ENCODE measurements at regions not wholly inside any gene's neighbourhood (a gene's known extent, or its start where the extent isn't known, plus 50 kb on each side); places are given as distances from the start of the nearest gene placed in this dataset.
"Not testable (repeated sequence)": the region's sequence is repeated elsewhere in the genome, so short reads cannot be mapped to it uniquely, and the experiment has no call there.

DNA sequence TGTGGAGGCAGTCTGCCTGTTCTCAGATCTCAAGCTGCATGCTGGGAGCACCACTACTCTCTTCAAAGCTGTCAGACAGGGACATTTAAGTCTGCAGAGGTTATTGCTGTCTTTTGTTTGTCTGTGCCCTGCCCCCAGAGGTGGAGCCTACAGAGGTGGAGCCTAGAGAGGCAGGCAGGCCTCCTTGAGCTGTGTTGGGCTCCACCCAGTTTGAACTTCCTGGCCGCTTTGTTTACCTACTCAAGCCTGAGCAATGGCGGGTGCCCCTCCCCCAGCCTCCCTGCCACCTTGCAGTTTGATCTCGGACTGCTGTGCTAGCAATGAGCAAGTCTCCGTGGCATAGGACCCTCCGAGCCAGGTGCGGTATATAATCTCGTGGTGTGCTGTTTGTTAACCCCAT is 64.9 kb upstream of the PARP8 start:
- WGBS, 10 experiments: 60 to 100% (median 61%) methylated on average over 1 to 4 of the region's 7 CpGs; no CpG with 5 or more reads in 7 of the 10 experiments
- in situ Hi-C loops (cut with MboI; ENCODE audit: low pct_unique_long_range_greater_than_20kb in 2 of 9, low sequenced_read_pairs in 9 of 9, unreplicated experiment in 9 of 9); ATAC-seq (replicated peaks in 6 of 8): not testable (repeated sequence)

DNA sequence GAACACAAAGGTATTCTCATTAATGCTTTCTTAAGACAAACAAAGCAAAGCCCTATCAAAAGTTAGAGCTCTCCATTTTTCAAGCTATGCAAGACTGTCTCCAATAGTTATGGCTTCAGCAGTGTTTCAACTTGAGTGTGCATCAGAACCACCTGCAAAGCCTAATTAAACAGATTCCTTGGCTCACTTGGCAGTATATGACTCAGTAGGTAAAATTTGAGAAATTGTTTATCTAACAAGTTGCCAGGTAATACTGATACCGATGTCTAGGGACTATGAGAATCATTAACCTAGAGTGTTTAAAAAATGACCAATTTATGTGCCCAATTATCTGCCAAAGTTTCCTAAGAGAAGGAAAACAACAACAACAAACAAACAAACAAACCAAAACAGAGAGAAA is 60.3 kb upstream of the PARP8 start:
- Histone ChIP-seq H3K4me3 (no peak overlapping the region), H3K4me1 (replicated peaks in 1 of 2) (no peaks in the 10 kb centered on the region), H3K27ac (no peak overlapping the region)
- no peak for ATAC-seq (replicated peaks in 6 of 8)
- in situ Hi-C loops (cut with MboI; ENCODE audit: low pct_unique_long_range_greater_than_20kb in 2 of 9, low sequenced_read_pairs in 9 of 9, unreplicated experiment in 9 of 9): no loop called here
- 57 to 100% (median 85%) methylated on average over 1 of the region's 1 CpG; no CpG with 5 or more reads in 4 of the 10 experiments for WGBS, 10 experiments

More for the DNA sequence above, 64.9 kb upstream of the PARP8 start:
- not testable (repeated sequence) for H3K27ac ChIP-seq; H3K4me3 ChIP-seq; H3K4me1 ChIP-seq (replicated peaks in 1 of 2)

DNA sequence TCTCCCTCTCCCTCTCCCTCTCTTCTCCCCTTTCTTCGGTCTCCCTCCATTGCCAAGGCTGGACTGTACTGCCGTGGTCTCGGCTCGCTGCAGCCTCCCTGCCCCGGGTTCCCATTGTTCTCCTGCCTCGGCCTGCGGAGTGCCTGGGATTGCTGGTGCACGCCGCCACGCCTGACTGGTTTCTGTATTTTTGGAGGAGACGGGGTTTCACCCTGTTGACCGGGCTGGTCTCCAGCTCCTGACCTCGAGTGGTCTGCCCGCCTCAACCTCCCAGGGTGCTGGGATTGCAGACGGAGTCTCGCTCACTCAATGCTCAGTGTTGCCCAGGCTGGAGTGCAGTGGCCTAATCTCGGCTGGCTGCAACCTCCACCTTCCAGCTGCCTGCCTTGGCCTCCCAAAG is 59.0 kb upstream of the PARP8 start:
- ATAC-seq (replicated peaks in 6 of 8); in situ Hi-C loops (cut with MboI; ENCODE audit: low pct_unique_long_range_greater_than_20kb in 2 of 9, low sequenced_read_pairs in 9 of 9, unreplicated experiment in 9 of 9); H3K4me1 ChIP-seq (replicated peaks in 1 of 2); H3K4me3 ChIP-seq; H3K27ac ChIP-seq: not testable (repeated sequence)
- 60 to 97% (median 83%) methylated on average over 2 to 6 of the region's 17 CpGs; no CpG with 5 or more reads in 6 of the 10 experiments for WGBS, 10 experiments

DNA sequence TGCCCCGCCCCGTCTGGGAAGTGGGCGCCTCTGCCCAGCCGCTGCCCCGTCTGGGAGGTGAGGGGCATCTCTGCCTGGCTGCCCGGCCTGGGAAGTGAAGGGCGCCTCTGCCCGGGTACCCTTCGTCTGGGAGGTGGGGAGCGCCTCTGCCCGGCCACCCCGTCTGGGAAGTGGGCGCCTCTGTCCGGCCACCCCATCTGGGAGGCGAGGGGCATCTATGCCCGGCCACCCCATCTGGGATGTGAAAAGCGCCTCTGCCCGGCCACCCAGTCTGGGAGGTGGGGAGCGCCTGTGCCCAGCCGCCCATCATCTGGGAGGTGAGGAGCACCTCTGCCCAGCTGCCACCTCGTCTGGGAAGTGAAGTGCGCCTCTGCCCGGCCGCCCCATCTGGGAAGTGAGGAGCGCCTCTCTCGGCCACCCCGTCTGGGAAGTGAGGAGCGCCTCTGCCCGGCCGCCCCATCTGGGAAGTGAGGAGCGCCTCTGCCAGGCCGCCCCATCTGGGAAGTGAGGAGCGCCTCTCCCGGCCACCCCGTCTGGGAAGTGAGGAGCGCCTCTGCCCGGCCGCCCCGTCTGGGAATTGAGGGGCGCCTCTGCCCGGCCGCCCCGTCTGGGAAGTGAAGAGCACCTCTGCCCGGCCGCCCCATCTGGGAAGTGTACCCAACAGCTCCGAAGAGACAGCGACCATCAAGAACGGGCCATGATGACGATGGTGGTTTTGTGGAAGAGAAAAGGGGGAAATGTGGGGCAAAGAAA is 58.3 kb upstream of the PARP8 start:
- H3K4me1 ChIP-seq (replicated peaks in 1 of 2); H3K27ac ChIP-seq; H3K4me3 ChIP-seq; ATAC-seq (replicated peaks in 6 of 8); in situ Hi-C loops (cut with MboI; ENCODE audit: low pct_unique_long_range_greater_than_20kb in 2 of 9, low sequenced_read_pairs in 9 of 9, unreplicated experiment in 9 of 9): not testable (repeated sequence)
- WGBS, 10 experiments: no CpG with 5 or more reads among the region's 49 CpGs

DNA sequence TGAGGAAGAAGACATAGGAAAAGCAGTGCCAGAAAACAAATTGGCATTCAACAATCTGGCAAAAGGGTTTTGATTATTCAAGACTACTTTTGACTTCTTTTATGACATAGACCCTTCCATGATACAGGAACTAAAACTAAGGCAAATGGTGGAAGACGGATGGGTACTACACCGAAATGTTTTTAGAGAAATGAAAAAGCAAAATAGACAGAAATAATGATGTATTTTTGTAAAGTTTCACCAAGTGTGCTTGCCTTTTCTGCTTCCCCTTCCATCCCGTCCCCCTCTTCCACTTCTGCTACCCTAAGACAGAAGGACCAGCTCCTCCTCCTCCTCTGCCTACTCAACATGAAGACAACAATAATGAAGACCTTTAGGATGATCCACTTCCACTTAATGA is 53.4 kb upstream of the PARP8 start:
- WGBS, 10 experiments: 20 to 89% (median 53%) methylated on average over 1 to 3 of the region's 3 CpGs; no CpG with 5 or more reads in 3 of the 10 experiments
- H3K4me3 ChIP-seq; in situ Hi-C loops (cut with MboI; ENCODE audit: low pct_unique_long_range_greater_than_20kb in 2 of 9, low sequenced_read_pairs in 9 of 9, unreplicated experiment in 9 of 9); ATAC-seq (replicated peaks in 6 of 8); H3K27ac ChIP-seq; H3K4me1 ChIP-seq (replicated peaks in 1 of 2): not testable (repeated sequence)

All from motor neuron (in vitro differentiated cells).